ENCODE measurements at regions not wholly inside any gene's neighbourhood (a gene's known extent, or its start where the extent isn't known, plus 50 kb on each side); places are given as distances from the start of the nearest gene placed in this dataset.

DNA sequence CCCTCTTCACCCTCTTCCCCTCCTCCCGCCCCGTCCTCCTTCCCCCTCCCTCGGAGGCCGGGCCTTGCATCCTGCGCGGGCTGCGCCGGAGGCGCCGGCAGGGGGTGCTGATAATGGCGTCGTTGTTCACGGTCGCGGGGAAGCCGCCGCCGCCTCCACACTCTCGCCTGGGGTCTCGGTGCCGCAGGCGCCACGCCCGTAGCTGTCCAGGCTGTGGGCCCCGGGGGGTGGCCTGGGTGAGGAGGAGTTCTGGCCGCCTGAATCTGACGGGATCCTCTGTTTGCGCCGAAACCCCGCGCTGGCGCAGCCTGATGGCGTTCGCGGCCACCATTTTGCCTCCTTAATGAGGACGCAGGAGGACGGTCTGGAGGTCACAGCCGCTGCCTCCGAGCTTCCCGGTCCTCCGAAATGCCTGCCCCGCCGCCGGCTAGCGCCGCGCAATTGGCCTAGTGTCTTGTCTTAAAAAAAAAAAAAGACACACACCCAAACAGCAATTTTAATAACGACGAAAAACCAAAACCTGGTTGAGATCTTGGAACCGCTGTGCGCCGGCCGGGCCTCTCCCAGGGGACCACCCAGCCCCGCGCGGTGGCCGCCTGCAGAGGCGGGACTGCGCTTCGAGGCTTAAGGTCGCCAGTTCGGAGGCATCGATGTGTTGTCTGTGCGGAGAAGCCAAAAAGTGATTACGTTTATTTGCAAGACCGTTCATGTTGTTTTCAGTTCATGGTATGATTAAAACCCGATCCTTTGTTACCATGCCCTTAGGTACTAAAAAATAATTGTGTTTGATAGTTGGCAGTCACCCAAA is 106.6 kb upstream of the HNRNPU start (continued):
- TF ChIP-seq RFX7 (CRISPR knock-in tag; IDR thresholded peaks at IDR 0.05) (0 out of 2 replicates have a peak, but pooled peaks have one; percentile 42), CEBPB (tag; IDR thresholded peaks at IDR 0.05) (no peak), ZNF778 (CRISPR knock-in tag; IDR thresholded peaks at IDR 0.05) (no peak), ZKSCAN3 (CRISPR knock-in tag; IDR thresholded peaks at IDR 0.05) (no peak), ZNF280B (CRISPR knock-in tag; IDR thresholded peaks at IDR 0.05) (no peak), ZNF75A (CRISPR knock-in tag; IDR thresholded peaks at IDR 0.05) (no peak), HCFC1 (IDR thresholded peaks at IDR 0.05; ENCODE audit: low read depth, low read length) (peak; percentile 87), CTBP1 (IDR thresholded peaks at IDR 0.05; ENCODE audit: borderline replicate concordance) (peak; percentile 85; the same call in 1 of the 2 replicates), TBP (optimal IDR thresholded peaks at IDR 0.05; ENCODE audit: low read depth, low read length) (peak; percentile 89), ZNF444 (CRISPR knock-in tag; IDR thresholded peaks at IDR 0.05) (no peak), HES1 (IDR thresholded peaks at IDR 0.05; ENCODE audit: low read depth) (no peak), ARID1B (IDR thresholded peaks at IDR 0.05) (peak; percentile 60), MAZ (CRISPR knock-in tag; conservative IDR thresholded peaks at IDR 0.05 in 1 of 2, IDR thresholded peaks at IDR 0.05 in 1 of 2) (peak; percentile 99), ZNF311 (CRISPR knock-in tag; IDR thresholded peaks at IDR 0.05) (no peak), MIER1 (IDR thresholded peaks at IDR 0.05; ENCODE audit: low read depth) (0 out of 2 replicates have a peak, but pooled peaks have one; percentile 36)
- TF ChIP-seq, protein P1, sequence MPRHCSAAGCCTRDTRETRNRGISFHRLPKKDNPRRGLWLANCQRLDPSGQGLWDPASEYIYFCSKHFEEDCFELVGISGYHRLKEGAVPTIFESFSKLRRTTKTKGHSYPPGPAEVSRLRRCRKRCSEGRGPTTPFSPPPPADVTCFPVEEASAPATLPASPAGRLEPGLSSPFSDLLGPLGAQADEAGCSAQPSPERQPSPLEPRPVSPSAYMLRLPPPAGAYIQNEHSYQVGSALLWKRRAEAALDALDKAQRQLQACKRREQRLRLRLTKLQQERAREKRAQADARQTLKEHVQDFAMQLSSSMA (CRISPR knock-in tag; IDR thresholded peaks at IDR 0.05): peak; percentile 80; the same call in 1 of the 2 replicates
- TF ChIP-seq, protein P2, sequence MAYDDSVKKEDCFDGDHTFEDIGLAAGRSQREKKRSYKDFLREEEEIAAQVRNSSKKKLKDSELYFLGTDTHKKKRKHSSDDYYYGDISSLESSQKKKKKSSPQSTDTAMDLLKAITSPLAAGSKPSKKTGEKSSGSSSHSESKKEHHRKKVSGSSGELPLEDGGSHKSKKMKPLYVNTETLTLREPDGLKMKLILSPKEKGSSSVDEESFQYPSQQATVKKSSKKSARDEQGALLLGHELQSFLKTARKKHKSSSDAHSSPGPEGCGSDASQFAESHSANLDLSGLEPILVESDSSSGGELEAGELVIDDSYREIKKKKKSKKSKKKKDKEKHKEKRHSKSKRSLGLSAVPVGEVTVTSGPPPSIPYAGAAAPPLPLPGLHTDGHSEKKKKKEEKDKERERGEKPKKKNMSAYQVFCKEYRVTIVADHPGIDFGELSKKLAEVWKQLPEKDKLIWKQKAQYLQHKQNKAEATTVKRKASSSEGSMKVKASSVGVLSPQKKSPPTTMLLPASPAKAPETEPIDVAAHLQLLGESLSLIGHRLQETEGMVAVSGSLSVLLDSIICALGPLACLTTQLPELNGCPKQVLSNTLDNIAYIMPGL (CRISPR knock-in tag; IDR thresholded peaks at IDR 0.05): peak; percentile 88
- TF ChIP-seq, protein P3, sequence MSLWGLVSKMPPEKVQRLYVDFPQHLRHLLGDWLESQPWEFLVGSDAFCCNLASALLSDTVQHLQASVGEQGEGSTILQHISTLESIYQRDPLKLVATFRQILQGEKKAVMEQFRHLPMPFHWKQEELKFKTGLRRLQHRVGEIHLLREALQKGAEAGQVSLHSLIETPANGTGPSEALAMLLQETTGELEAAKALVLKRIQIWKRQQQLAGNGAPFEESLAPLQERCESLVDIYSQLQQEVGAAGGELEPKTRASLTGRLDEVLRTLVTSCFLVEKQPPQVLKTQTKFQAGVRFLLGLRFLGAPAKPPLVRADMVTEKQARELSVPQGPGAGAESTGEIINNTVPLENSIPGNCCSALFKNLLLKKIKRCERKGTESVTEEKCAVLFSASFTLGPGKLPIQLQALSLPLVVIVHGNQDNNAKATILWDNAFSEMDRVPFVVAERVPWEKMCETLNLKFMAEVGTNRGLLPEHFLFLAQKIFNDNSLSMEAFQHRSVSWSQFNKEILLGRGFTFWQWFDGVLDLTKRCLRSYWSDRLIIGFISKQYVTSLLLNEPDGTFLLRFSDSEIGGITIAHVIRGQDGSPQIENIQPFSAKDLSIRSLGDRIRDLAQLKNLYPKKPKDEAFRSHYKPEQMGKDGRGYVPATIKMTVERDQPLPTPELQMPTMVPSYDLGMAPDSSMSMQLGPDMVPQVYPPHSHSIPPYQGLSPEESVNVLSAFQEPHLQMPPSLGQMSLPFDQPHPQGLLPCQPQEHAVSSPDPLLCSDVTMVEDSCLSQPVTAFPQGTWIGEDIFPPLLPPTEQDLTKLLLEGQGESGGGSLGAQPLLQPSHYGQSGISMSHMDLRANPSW (CRISPR knock-in tag; IDR thresholded peaks at IDR 0.05): peak; percentile 32

Data from K562 (cell line).